ENCODE measurements at regions not wholly inside any gene's neighbourhood (a gene's known extent, or its start where the extent isn't known, plus 50 kb on each side); places are given as distances from the start of the nearest gene placed in this dataset.

DNA sequence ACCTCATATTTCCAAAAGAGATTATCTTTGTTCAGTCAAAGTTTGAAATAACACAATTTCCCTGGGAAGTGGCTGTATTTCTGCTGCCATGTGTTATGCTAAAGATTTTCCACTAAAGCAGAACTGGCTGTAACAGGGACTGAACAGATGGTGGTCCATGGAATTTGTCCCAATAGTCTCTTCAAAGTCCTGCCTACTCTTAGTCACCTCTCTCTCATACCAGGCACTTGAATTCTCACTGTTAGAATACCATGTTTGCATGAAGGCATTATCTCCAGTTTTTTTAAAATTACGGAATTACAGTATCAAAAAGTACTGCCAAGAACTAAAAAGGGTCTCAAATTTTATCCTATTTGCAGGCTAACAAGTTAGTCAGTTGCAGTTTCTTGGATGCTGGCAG, 105.0 kb upstream of the HDDC2 start:
- TF ChIP-seq, protein P1, sequence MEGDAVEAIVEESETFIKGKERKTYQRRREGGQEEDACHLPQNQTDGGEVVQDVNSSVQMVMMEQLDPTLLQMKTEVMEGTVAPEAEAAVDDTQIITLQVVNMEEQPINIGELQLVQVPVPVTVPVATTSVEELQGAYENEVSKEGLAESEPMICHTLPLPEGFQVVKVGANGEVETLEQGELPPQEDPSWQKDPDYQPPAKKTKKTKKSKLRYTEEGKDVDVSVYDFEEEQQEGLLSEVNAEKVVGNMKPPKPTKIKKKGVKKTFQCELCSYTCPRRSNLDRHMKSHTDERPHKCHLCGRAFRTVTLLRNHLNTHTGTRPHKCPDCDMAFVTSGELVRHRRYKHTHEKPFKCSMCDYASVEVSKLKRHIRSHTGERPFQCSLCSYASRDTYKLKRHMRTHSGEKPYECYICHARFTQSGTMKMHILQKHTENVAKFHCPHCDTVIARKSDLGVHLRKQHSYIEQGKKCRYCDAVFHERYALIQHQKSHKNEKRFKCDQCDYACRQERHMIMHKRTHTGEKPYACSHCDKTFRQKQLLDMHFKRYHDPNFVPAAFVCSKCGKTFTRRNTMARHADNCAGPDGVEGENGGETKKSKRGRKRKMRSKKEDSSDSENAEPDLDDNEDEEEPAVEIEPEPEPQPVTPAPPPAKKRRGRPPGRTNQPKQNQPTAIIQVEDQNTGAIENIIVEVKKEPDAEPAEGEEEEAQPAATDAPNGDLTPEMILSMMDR (IDR thresholded peaks at IDR 0.05; ENCODE audit: low read depth, low read length): no peak
- no peak for TF ChIP-seq EZH2phosphoT487 (IDR thresholded peaks at IDR 0.05; ENCODE audit: low read depth)

Measured in OCI-LY3 (cell line).